ENCODE measurements at regions not wholly inside any gene's neighbourhood (a gene's known extent, or its start where the extent isn't known, plus 50 kb on each side); places are given as distances from the start of the nearest gene placed in this dataset.

- intact Hi-C loops (cut with micrococcal nuclease; ENCODE audit: unreplicated experiment): no loop called here
- no peak for TF ChIP-seq CTCF (IDR thresholded peaks at IDR 0.05; ENCODE audit: insufficient read depth in 1 of 2, low read depth in 1 of 2, low read length in 1 of 2, severe bottlenecking in 1 of 2, unreplicated experiment in 1 of 2)
- BruUV-seq (replicated peaks): no TSS peak
Observed at GRCh38 chr11:19576903-19577302, 135.7 kb upstream of the NAV2 start.

GRCh38 chr11:19576054-19576453, 136.6 kb upstream of the NAV2 start:
- Mint-ChIP-seq H3K27me3 (ENCODE audit: insufficient read depth, unreplicated experiment) (no peaks in the 10 kb centered on the region), H3K4me1 (ENCODE audit: low read depth, unreplicated experiment) (no peaks in the 10 kb centered on the region), H3K9me3 (ENCODE audit: unreplicated experiment) (no peaks in the 10 kb centered on the region), H3K4me3 (ENCODE audit: unreplicated experiment) (no peak overlapping the region), H3K36me3 (ENCODE audit: insufficient read depth, unreplicated experiment) (no peaks in the 10 kb centered on the region), H3K27ac (ENCODE audit: unreplicated experiment) (no peak overlapping the region)
- Histone ChIP-seq H3K9me3 (0 out of 2 replicates have a peak, but pooled peaks cover under 1% of the 10 kb centered on the region), H3K36me3 (ENCODE audit: control insufficient read depth, insufficient read depth, low read length) (no peaks in the 10 kb centered on the region), H3K27me3 (replicated peaks; ENCODE audit: control insufficient read depth, insufficient read depth, low read length) (no peaks in the 10 kb centered on the region), H3K4me1 (no peaks in the 10 kb centered on the region), H3K4me3 (ENCODE audit: low read depth, low read length) (no peak overlapping the region)
- DNase-seq: no peak
- intact Hi-C loops (cut with micrococcal nuclease; ENCODE audit: unreplicated experiment): no loop called here
- ChIA-PET POLR2A (no interaction called here), CTCF (no interaction called here)
- no TSS peak for BruUV-seq (replicated peaks)
- no peak for TF ChIP-seq CTCF (IDR thresholded peaks at IDR 0.05; ENCODE audit: insufficient read depth in 1 of 2, low read depth in 1 of 2, low read length in 1 of 2, severe bottlenecking in 1 of 2, unreplicated experiment in 1 of 2)

More at GRCh38 chr11:19576903-19577302, 135.7 kb upstream of the NAV2 start:
- H3K27me3 Mint-ChIP-seq (ENCODE audit: insufficient read depth, unreplicated experiment): no peaks in the 10 kb centered on the region
- no peaks in the 10 kb centered on the region for H3K4me1 Mint-ChIP-seq (ENCODE audit: low read depth, unreplicated experiment)
- H3K36me3 Mint-ChIP-seq (ENCODE audit: insufficient read depth, unreplicated experiment): no peaks in the 10 kb centered on the region
- Histone ChIP-seq H3K4me3 (ENCODE audit: low read depth, low read length) (no peak overlapping the region), H3K36me3 (ENCODE audit: control insufficient read depth, insufficient read depth, low read length) (no peaks in the 10 kb centered on the region), H3K27me3 (replicated peaks; ENCODE audit: control insufficient read depth, insufficient read depth, low read length) (no peaks in the 10 kb centered on the region), H3K9me3 (no peaks in the 10 kb centered on the region), H3K4me1 (no peaks in the 10 kb centered on the region)
- CTCF ChIA-PET: interaction anchor here (0.8 kb wide), 1 partner anchor 163 kb away, joined by 3 read pairs; no protein-coding TSS in a partner anchor
- DNase-seq: no peak
- no peaks in the 10 kb centered on the region for H3K9me3 Mint-ChIP-seq (ENCODE audit: unreplicated experiment)
- no peak overlapping the region for H3K27ac Mint-ChIP-seq (ENCODE audit: unreplicated experiment)
- POLR2A ChIA-PET: no interaction called here
- H3K4me3 Mint-ChIP-seq (ENCODE audit: unreplicated experiment): no peak overlapping the region

GRCh38 chr11:19574916-19575315, 137.7 kb upstream of the NAV2 start:
- CTCF ChIA-PET: interaction anchor here (1.5 kb wide), 1 partner anchor 11 kb away, joined by 4 read pairs; no protein-coding TSS in a partner anchor
- H3K36me3 Mint-ChIP-seq (ENCODE audit: insufficient read depth, unreplicated experiment): no peaks in the 10 kb centered on the region

More at GRCh38 chr11:19574916-19575315, 137.7 kb upstream of the NAV2 start:
- no peaks in the 10 kb centered on the region for H3K27me3 Mint-ChIP-seq (ENCODE audit: insufficient read depth, unreplicated experiment)
- no TSS peak for BruUV-seq (replicated peaks)
- no peak overlapping the region for H3K4me3 Mint-ChIP-seq (ENCODE audit: unreplicated experiment)
- intact Hi-C loops (cut with micrococcal nuclease; ENCODE audit: unreplicated experiment): no loop called here
- no peaks in the 10 kb centered on the region for H3K27me3 ChIP-seq (replicated peaks; ENCODE audit: control insufficient read depth, insufficient read depth, low read length)
- TF ChIP-seq CTCF (IDR thresholded peaks at IDR 0.05; ENCODE audit: insufficient read depth in 1 of 2, low read depth in 1 of 2, low read length in 1 of 2, severe bottlenecking in 1 of 2, unreplicated experiment in 1 of 2): no peak
- no peak overlapping the region for H3K27ac Mint-ChIP-seq (ENCODE audit: unreplicated experiment)
- H3K4me1 Mint-ChIP-seq (ENCODE audit: low read depth, unreplicated experiment): no peaks in the 10 kb centered on the region
- 0 out of 2 replicates have a peak, but pooled peaks cover 3% of the 10 kb centered on the region for H3K9me3 ChIP-seq
- H3K36me3 ChIP-seq (ENCODE audit: control insufficient read depth, insufficient read depth, low read length): no peaks in the 10 kb centered on the region
- H3K4me3 ChIP-seq (ENCODE audit: low read depth, low read length): no peak overlapping the region
- DNase-seq: no peak
- no peaks in the 10 kb centered on the region for H3K9me3 Mint-ChIP-seq (ENCODE audit: unreplicated experiment)
- H3K4me1 ChIP-seq: no peaks in the 10 kb centered on the region
- POLR2A ChIA-PET: no interaction called here

All from Caco-2 (cell line).